Peyer's patch (tissue), 4 donors: ENCODE measurements at regions not wholly inside any gene's neighbourhood (a gene's known extent, or its start where the extent isn't known, plus 50 kb on each side); places are given as distances from the start of the nearest gene placed in this dataset.

Experiments used
- POLR2A ChIP-seq, 2 donors: fragments of 450-650 bp; IDR thresholded peaks; one replicate each; pipeline ENCODE4 v1.5.1; 2017; ENCODE audit warnings: antibody characterized with exemption in 2 of 2, mild to moderate bottlenecking in 2 of 2, moderate library complexity in 2 of 2
- TF ChIP-seq, protein P1 (sequence below), 6 experiments: fragments of 450-650 bp in 4 of 6; fragments of 200-600 bp in 2 of 6; sonication (generic) in 1 of 6; IDR thresholded peaks; one replicate each; pipeline ENCODE4 v1.5.1; 2017 to 2019; ENCODE audit warnings: antibody characterized with exemption in 6 of 6, mild to moderate bottlenecking in 3 of 6, moderate library complexity in 1 of 6

DNA sequence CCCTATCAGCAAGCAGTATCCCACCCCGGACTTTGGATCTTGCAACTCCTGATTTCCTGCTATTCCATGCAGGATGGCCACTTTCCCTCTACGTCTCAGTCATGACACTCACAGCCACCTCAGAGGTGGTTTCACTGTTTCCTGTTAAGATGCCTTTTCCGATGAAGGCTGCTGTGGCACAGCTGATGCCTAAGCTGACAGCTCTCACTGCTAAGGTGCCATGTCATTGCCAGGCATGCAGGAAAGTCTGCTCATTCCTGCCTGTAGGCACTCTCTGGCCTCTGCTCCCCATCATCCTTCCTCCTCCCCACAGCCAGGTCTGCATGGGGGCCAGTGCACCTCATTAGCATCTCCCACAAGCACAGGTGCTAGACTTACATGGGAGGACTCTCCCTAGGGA is 173.0 kb downstream of the CBLN1 start:
- TF ChIP-seq, protein P1, sequence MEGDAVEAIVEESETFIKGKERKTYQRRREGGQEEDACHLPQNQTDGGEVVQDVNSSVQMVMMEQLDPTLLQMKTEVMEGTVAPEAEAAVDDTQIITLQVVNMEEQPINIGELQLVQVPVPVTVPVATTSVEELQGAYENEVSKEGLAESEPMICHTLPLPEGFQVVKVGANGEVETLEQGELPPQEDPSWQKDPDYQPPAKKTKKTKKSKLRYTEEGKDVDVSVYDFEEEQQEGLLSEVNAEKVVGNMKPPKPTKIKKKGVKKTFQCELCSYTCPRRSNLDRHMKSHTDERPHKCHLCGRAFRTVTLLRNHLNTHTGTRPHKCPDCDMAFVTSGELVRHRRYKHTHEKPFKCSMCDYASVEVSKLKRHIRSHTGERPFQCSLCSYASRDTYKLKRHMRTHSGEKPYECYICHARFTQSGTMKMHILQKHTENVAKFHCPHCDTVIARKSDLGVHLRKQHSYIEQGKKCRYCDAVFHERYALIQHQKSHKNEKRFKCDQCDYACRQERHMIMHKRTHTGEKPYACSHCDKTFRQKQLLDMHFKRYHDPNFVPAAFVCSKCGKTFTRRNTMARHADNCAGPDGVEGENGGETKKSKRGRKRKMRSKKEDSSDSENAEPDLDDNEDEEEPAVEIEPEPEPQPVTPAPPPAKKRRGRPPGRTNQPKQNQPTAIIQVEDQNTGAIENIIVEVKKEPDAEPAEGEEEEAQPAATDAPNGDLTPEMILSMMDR (IDR thresholded peaks at IDR 0.05) = no peak
- TF ChIP-seq POLR2A (IDR thresholded peaks at IDR 0.05) = no peak
